PC-9 (cell line): ENCODE measurements at regions not wholly inside any gene's neighbourhood (a gene's known extent, or its start where the extent isn't known, plus 50 kb on each side); places are given as distances from the start of the nearest gene placed in this dataset.

Experiments
- BruUV-seq: library from RNA; stranded (reverse); fragments of 400-500 nt; replicated peaks from 2 replicates; lab custom pipeline; 2021; lab: Mats Ljungman, UMichigan
- CTCF ChIA-PET: fragments of 300-600 bp; sonication (Branson Sonifier 250); formaldehyde crosslinking; loops from one replicate; lab custom pipeline; 2022; ENCODE audit warnings: antibody characterized with exemption; lab: Charles Lee
- POLR2A ChIA-PET: fragments of 300-600 bp; sonication (Branson Sonifier 250); formaldehyde crosslinking; loops from one replicate; lab custom pipeline; 2022; ENCODE audit warnings: antibody characterized with exemption; ENCODE audit not compliant: unreplicated experiment; lab: Charles Lee
- DNase-seq, 2 experiments: peaks; one replicate each; pipeline versions ENCODE4 v3.0.0 to v3.0.0-alpha.2; 2015 to 2022; ENCODE audit warnings: mixed read lengths in 1 of 2
- H2AFZ ChIP-seq: fragments of 200-600 bp; sonication (generic); 2 replicates; pipeline ENCODE4 v1.8.1; 2017; ENCODE audit warnings: antibody characterized with exemption
- H3F3A ChIP-seq: fragments of 200-600 bp; sonication (generic); 2 replicates; pipeline ENCODE4 v1.8.1; 2017; ENCODE audit warnings: antibody characterized with exemption, mild to moderate bottlenecking, low read depth; ENCODE audit not compliant: insufficient read depth
- H3K27ac ChIP-seq: fragments of 200-600 bp; sonication (generic); 2 replicates; pipeline ENCODE4 v1.6.1; 2016; ENCODE audit warnings: mixed run types
- H3K27me3 ChIP-seq: fragments of 200-600 bp; sonication (generic); 2 replicates; pipeline ENCODE4 v1.6.1; 2016; ENCODE audit warnings: low read depth, mixed run types; ENCODE audit not compliant: insufficient read depth
- H3K36me3 ChIP-seq: fragments of 200-600 bp; sonication (generic); 2 replicates; pipeline ENCODE4 v1.6.1; 2016; ENCODE audit warnings: low read depth, mixed run types
- H3K4me1 ChIP-seq: fragments of 200-600 bp; sonication (generic); replicated peaks from 2 replicates; pipeline ENCODE4 v1.6.1; 2016; ENCODE audit warnings: mixed run types; ENCODE audit not compliant: insufficient read depth
- H3K4me2 ChIP-seq: fragments of 200-600 bp; sonication (generic); 2 replicates; pipeline ENCODE4 v1.6.1; 2017; ENCODE audit warnings: mixed run types
- H3K4me3 ChIP-seq: fragments of 200-600 bp; sonication (generic); 2 replicates; pipeline ENCODE4 v1.6.1; 2016; ENCODE audit warnings: mixed run types
- H3K79me2 ChIP-seq: fragments of 200-600 bp; sonication (generic); 2 replicates; pipeline ENCODE4 v1.6.1; 2017; ENCODE audit warnings: low read depth, mixed run types
- H3K9me2 ChIP-seq: fragments of 200-600 bp; sonication (generic); 2 replicates; pipeline ENCODE4 v1.8.1; 2017; ENCODE audit warnings: mild to moderate bottlenecking; ENCODE audit not compliant: insufficient read depth
- H3K9me3 ChIP-seq: fragments of 200-600 bp; sonication (generic); 2 replicates; pipeline ENCODE4 v1.8.1; 2016; ENCODE audit warnings: low read depth; ENCODE audit not compliant: insufficient read depth
- H4K20me1 ChIP-seq: fragments of 200-600 bp; sonication (generic); 2 replicates; pipeline ENCODE4 v1.8.1; 2017; ENCODE audit not compliant: insufficient read depth
- EZH2 ChIP-seq: fragments of 200-600 bp; sonication (generic); IDR thresholded peaks from 2 replicates; pipeline ENCODE4 v1.8.0; 2017; ENCODE audit warnings: antibody characterized with exemption, low read depth
- intact Hi-C: fragments of 100-400 bp; cut with micrococcal nuclease; formaldehyde crosslinking; loops from one replicate; pipeline ENCODE4 v1.10.0; 2022; ENCODE audit not compliant: unreplicated experiment
- TF ChIP-seq, protein P1 (sequence below): fragments of 200-600 bp; sonication (generic); conservative IDR thresholded peaks from 2 replicates; pipeline ENCODE4 v1.6.1; 2017; ENCODE audit warnings: mixed run types, antibody characterized with exemption, mild to moderate bottlenecking, moderate library complexity

- ChIA-PET POLR2A (interaction anchor here (0.5 kb wide), 1 partner anchor 255 kb away, joined by 3 read pairs; no protein-coding TSS in a partner anchor), CTCF (no interaction called here)
- no peak for TF ChIP-seq EZH2
- TF ChIP-seq, protein P1, sequence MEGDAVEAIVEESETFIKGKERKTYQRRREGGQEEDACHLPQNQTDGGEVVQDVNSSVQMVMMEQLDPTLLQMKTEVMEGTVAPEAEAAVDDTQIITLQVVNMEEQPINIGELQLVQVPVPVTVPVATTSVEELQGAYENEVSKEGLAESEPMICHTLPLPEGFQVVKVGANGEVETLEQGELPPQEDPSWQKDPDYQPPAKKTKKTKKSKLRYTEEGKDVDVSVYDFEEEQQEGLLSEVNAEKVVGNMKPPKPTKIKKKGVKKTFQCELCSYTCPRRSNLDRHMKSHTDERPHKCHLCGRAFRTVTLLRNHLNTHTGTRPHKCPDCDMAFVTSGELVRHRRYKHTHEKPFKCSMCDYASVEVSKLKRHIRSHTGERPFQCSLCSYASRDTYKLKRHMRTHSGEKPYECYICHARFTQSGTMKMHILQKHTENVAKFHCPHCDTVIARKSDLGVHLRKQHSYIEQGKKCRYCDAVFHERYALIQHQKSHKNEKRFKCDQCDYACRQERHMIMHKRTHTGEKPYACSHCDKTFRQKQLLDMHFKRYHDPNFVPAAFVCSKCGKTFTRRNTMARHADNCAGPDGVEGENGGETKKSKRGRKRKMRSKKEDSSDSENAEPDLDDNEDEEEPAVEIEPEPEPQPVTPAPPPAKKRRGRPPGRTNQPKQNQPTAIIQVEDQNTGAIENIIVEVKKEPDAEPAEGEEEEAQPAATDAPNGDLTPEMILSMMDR = no peak
- Histone ChIP-seq H4K20me1 (no peaks in the 10 kb centered on the region), H3K36me3 (no peaks in the 10 kb centered on the region), H3K4me1 (peaks cover 5% of the 10 kb centered on the region; the same call in 1 of the 2 replicates), H3K27me3 (no peaks in the 10 kb centered on the region), H3K9me3 (no peaks in the 10 kb centered on the region), H2AFZ (0 out of 2 replicates have a peak overlapping the region, but pooled peaks have one; percentile 67), H3K4me2 (peak overlapping the region; percentile 82), H3K4me3 (peak overlapping the region; percentile 48; the same call in 1 of the 2 replicates), H3K9me2 (no peaks in the 10 kb centered on the region), H3K79me2 (no peaks in the 10 kb centered on the region), H3F3A (0 out of 2 replicates have a peak, but pooled peaks cover under 1% of the 10 kb centered on the region), H3K27ac (no peak overlapping the region)
- intact Hi-C loops = loop anchor here (2.0 to 5.0 kb wide), 3 partner anchors 81 to 484 kb away; no protein-coding TSS in a partner anchor
- no TSS peak for BruUV-seq
- no peak for DNase-seq
These were observed 93.1 kb upstream of the PRNP start for GRCh38 chr20:4593149-4593525.

- peak overlapping the region; percentile 48; the same call in 1 of the 2 replicates for H3K4me3 ChIP-seq
- DNase-seq = peak in 1 of 2 experiments; percentile 67
- H3K79me2 ChIP-seq = no peaks in the 10 kb centered on the region
- no peaks in the 10 kb centered on the region for H3F3A ChIP-seq
- no peaks in the 10 kb centered on the region for H3K9me2 ChIP-seq
- no peaks in the 10 kb centered on the region for H4K20me1 ChIP-seq
- no peaks in the 10 kb centered on the region for H3K36me3 ChIP-seq
- BruUV-seq = no TSS peak
- TF ChIP-seq, protein P1 = peak; percentile 89
- TF ChIP-seq EZH2 = no peak
- no peaks in the 10 kb centered on the region for H3K27me3 ChIP-seq
- H3K27ac ChIP-seq = no peak overlapping the region
- peak overlapping the region; percentile 82 for H3K4me2 ChIP-seq
- peaks cover 5% of the 10 kb centered on the region; the same call in 1 of the 2 replicates for H3K4me1 ChIP-seq
- POLR2A ChIA-PET = interaction anchor here (0.5 kb wide), 1 partner anchor 254 kb away, joined by 3 read pairs; no protein-coding TSS in a partner anchor
- CTCF ChIA-PET = interaction anchor here (0.6 kb wide), 1 partner anchor 544 kb away, joined by 6 read pairs; no protein-coding TSS in a partner anchor
- H2AFZ ChIP-seq = 0 out of 2 replicates have a peak overlapping the region, but pooled peaks have one; percentile 67
- H3K9me3 ChIP-seq = no peaks in the 10 kb centered on the region
- intact Hi-C loops = loop anchor here (2.0 to 5.0 kb wide), 3 partner anchors 80 to 484 kb away; no protein-coding TSS in a partner anchor
These were observed 93.7 kb upstream of the PRNP start for GRCh38 chr20:4592316-4593148.

- DNase-seq = no peak
- Histone ChIP-seq H2AFZ (no peak overlapping the region), H3K9me3 (no peaks in the 10 kb centered on the region), H3K4me3 (no peak overlapping the region), H4K20me1 (no peaks in the 10 kb centered on the region), H3K4me2 (peak overlapping the region; percentile 82; the same call in 1 of the 2 replicates), H3K36me3 (no peaks in the 10 kb centered on the region), H3K27ac (no peak overlapping the region), H3F3A (no peaks in the 10 kb centered on the region), H3K27me3 (no peaks in the 10 kb centered on the region), H3K4me1 (peaks cover 5% of the 10 kb centered on the region; the same call in 1 of the 2 replicates), H3K9me2 (no peaks in the 10 kb centered on the region), H3K79me2 (no peaks in the 10 kb centered on the region)
- TF ChIP-seq EZH2 = no peak
- TF ChIP-seq, protein P1 = no peak
- no TSS peak for BruUV-seq
- ChIA-PET CTCF (interaction anchor here (0.6 kb wide), 1 partner anchor 543 kb away, joined by 6 read pairs; no protein-coding TSS in a partner anchor), POLR2A (no interaction called here)
- intact Hi-C loops = loop anchor here (2.0 to 5.0 kb wide), 3 partner anchors 80 to 483 kb away; no protein-coding TSS in a partner anchor
These were observed 94.3 kb upstream of the PRNP start for GRCh38 chr20:4591975-4592315.
